ENCODE measurements at regions not wholly inside any gene's neighbourhood (a gene's known extent, or its start where the extent isn't known, plus 50 kb on each side); places are given as distances from the start of the nearest gene placed in this dataset.

- TF ChIP-seq POLR2A (IDR thresholded peaks at IDR 0.05), result no peak
- TF ChIP-seq, protein P1, sequence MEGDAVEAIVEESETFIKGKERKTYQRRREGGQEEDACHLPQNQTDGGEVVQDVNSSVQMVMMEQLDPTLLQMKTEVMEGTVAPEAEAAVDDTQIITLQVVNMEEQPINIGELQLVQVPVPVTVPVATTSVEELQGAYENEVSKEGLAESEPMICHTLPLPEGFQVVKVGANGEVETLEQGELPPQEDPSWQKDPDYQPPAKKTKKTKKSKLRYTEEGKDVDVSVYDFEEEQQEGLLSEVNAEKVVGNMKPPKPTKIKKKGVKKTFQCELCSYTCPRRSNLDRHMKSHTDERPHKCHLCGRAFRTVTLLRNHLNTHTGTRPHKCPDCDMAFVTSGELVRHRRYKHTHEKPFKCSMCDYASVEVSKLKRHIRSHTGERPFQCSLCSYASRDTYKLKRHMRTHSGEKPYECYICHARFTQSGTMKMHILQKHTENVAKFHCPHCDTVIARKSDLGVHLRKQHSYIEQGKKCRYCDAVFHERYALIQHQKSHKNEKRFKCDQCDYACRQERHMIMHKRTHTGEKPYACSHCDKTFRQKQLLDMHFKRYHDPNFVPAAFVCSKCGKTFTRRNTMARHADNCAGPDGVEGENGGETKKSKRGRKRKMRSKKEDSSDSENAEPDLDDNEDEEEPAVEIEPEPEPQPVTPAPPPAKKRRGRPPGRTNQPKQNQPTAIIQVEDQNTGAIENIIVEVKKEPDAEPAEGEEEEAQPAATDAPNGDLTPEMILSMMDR (IDR thresholded peaks at IDR 0.05), result no peak
Observed at GRCh38 chr6:56835612-56836011, 119.3 kb upstream of the BEND6 start.

Data from thyroid gland (tissue), 4 donors.